ENCODE measurements at regions not wholly inside any gene's neighbourhood (a gene's known extent, or its start where the extent isn't known, plus 50 kb on each side); places are given as distances from the start of the nearest gene placed in this dataset.

- H3K4me1 Mint-ChIP-seq: peaks cover 27% of the 10 kb centered on the region
- H3K36me3 Mint-ChIP-seq (ENCODE audit: low read depth): peaks cover 30% of the 10 kb centered on the region
- no peak overlapping the region for H3K4me3 Mint-ChIP-seq
- H3K9me3 Mint-ChIP-seq: peaks cover 5% of the 10 kb centered on the region
- no peaks in the 10 kb centered on the region for H3K27me3 Mint-ChIP-seq (ENCODE audit: low read depth)
- no peak overlapping the region for H3K27ac Mint-ChIP-seq
- no peak for TF ChIP-seq CTCF (IDR thresholded peaks at IDR 0.05; ENCODE audit: unreplicated experiment in 3 of 3)
Measured at GRCh38 chr7:112880818-112881418, 90.7 kb upstream of the TMEM168 start.

DNA sequence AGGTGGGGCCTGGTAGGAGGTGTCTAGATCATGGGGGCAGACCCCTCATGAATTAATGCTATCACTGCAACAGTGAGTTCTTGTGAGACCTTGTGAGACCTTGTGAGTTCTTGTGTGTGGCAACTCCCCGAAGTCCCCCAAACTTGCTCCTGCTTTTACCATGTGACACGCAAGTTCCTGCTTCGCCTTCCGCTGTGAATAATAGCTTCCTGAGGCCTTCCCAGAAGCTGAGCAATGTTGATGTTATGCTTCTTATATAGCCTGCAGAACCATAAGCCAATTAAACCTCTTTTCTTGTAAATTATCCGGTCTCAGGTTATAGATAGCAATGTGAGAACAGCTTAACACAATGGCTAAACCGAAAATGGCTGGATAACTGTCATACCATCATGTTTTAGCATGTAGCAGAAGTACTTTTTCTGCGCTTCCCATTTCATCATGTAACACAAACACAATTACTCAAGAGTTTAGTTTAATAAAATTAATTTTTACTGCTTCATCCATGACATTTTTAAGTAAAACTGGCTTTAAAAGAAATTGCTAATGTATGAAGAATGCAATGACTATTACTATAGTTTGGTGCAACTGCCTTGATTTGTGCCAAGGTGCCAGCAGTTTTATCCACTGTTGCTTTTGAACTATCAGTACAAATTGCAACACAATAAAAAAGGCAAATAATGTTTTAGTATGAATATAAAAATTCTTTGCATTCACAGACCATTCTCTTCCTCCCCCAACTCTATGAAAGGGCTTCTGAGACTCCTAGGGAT is 87.7 kb upstream of the TMEM168 start:
- Mint-ChIP-seq H3K27me3 (ENCODE audit: low read depth) (no peaks in the 10 kb centered on the region), H3K27ac (peak overlapping the region in 2 of 3 experiments; percentile 12 to 72), H3K9me3 (no peaks in the 10 kb centered on the region), H3K4me3 (no peak overlapping the region), H3K36me3 (ENCODE audit: low read depth) (peaks cover 19% of the 10 kb centered on the region), H3K4me1 (peaks cover 16% of the 10 kb centered on the region)
- TF ChIP-seq CTCF (IDR thresholded peaks at IDR 0.05; ENCODE audit: unreplicated experiment in 3 of 3): no peak

GRCh38 chr7:112876877-112877276 is 86.7 kb upstream of the TMEM168 start:
- no peaks in the 10 kb centered on the region for H3K27me3 Mint-ChIP-seq (ENCODE audit: low read depth)
- H3K4me1 Mint-ChIP-seq: peaks cover 12% of the 10 kb centered on the region
- H3K36me3 Mint-ChIP-seq (ENCODE audit: low read depth): peaks cover 24% of the 10 kb centered on the region
- TF ChIP-seq CTCF (IDR thresholded peaks at IDR 0.05; ENCODE audit: unreplicated experiment in 3 of 3): no peak
- H3K27ac Mint-ChIP-seq: no peak overlapping the region
- peaks cover 5% of the 10 kb centered on the region for H3K9me3 Mint-ChIP-seq
- H3K4me3 Mint-ChIP-seq: no peak overlapping the region

DNA sequence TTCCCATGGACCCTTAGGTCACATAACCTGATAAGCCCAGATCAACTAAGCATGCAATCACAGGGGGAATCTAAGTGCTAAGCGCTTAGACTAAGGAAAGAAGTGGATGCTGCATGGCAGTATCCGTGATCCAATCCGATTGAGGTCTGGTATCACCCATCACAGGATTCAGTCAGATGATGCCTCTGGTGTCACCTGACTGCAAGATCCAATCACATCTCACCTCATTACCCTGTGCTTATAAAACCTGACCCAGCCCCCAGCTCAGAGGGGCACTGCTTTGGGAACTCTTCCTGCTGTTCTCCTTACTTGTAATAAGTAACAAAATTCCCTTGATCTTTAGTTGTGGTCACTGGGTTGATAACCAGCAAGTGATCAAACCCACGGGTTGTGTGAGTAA is 84.7 kb upstream of the TMEM168 start:
- Mint-ChIP-seq H3K36me3 (ENCODE audit: low read depth) (peaks cover 37% of the 10 kb centered on the region), H3K4me1 (peaks cover 12% of the 10 kb centered on the region), H3K27ac (no peak overlapping the region), H3K27me3 (ENCODE audit: low read depth) (no peaks in the 10 kb centered on the region), H3K4me3 (no peak overlapping the region), H3K9me3 (peaks cover 20% of the 10 kb centered on the region)
- TF ChIP-seq CTCF (IDR thresholded peaks at IDR 0.05; ENCODE audit: unreplicated experiment in 3 of 3): no peak

GRCh38 chr7:112873831-112874553 is 83.8 kb upstream of the TMEM168 start:
- Mint-ChIP-seq H3K4me3 (no peak overlapping the region), H3K27ac (no peak overlapping the region), H3K27me3 (ENCODE audit: low read depth) (no peaks in the 10 kb centered on the region), H3K36me3 (ENCODE audit: low read depth) (peaks cover 46% of the 10 kb centered on the region), H3K9me3 (peaks cover 26% of the 10 kb centered on the region), H3K4me1 (peaks cover 8% of the 10 kb centered on the region)
- TF ChIP-seq CTCF (IDR thresholded peaks at IDR 0.05; ENCODE audit: unreplicated experiment in 3 of 3): no peak
